Activated CD4-positive, alpha-beta T cell treated with anti-CD3 and anti-CD28 coated beads, Interleukin-2, Interleukin-4, amounts not matched to agents 100 ng/mL and 50 ng/mL, durations not matched to agents 16 hours and 8 hours (primary cell): ENCODE measurements at regions not wholly inside any gene's neighbourhood (a gene's known extent, or its start where the extent isn't known, plus 50 kb on each side); places are given as distances from the start of the nearest gene placed in this dataset.

Experiments used
- DNase-seq: peaks from one replicate; pipeline ENCODE4 v3.0.0-alpha.2; 2020; ENCODE audit warnings: low spot score

GRCh38 chr9:120212153-120212852 lies 367.7 kb downstream of the CDK5RAP2 start:
- no peak for DNase-seq

GRCh38 chr9:120210274-120210673 lies 369.7 kb downstream of the CDK5RAP2 start:
- DNase-seq, result no peak

GRCh38 chr9:120202856-120203654 lies 376.9 kb downstream of the CDK5RAP2 start:
- no peak for DNase-seq

- DNase-seq, result no peak
Measured at GRCh38 chr9:120198027-120198426, 381.9 kb downstream of the CDK5RAP2 start.

GRCh38 chr9:120197605-120198004 lies 382.4 kb downstream of the CDK5RAP2 start:
- DNase-seq, result no peak

GRCh38 chr9:120191141-120191540 lies 388.8 kb downstream of the CDK5RAP2 start:
- DNase-seq, result no peak

GRCh38 chr9:120187758-120188157 lies 392.2 kb downstream of the CDK5RAP2 start:
- no peak for DNase-seq

GRCh38 chr9:120186276-120186675 lies 393.7 kb downstream of the CDK5RAP2 start:
- DNase-seq, result no peak

- DNase-seq, result no peak
Measured at GRCh38 chr9:120184266-120184665, 395.7 kb downstream of the CDK5RAP2 start.

GRCh38 chr9:120183615-120184014 lies 396.4 kb downstream of the CDK5RAP2 start:
- DNase-seq, result no peak

- DNase-seq, result no peak
Measured at GRCh38 chr9:120182011-120182410, 398.0 kb downstream of the CDK5RAP2 start.

- no peak for DNase-seq
Measured at GRCh38 chr9:120177121-120177520, 402.8 kb downstream of the CDK5RAP2 start.

GRCh38 chr9:120175031-120175430 lies 404.9 kb downstream of the CDK5RAP2 start:
- DNase-seq, result no peak

GRCh38 chr9:120161776-120162175 lies 418.2 kb downstream of the CDK5RAP2 start:
- no peak for DNase-seq

GRCh38 chr9:120158221-120158620 lies 421.7 kb downstream of the CDK5RAP2 start:
- no peak for DNase-seq

GRCh38 chr9:120156376-120156775 lies 423.6 kb downstream of the CDK5RAP2 start:
- DNase-seq, result no peak

GRCh38 chr9:120153258-120153657 lies 426.7 kb downstream of the CDK5RAP2 start:
- no peak for DNase-seq

- no peak for DNase-seq
Measured at GRCh38 chr9:120152295-120152694, 427.7 kb downstream of the CDK5RAP2 start.

- no peak for DNase-seq
Measured at GRCh38 chr9:120151806-120152205, 428.2 kb downstream of the CDK5RAP2 start.

- DNase-seq, result no peak
Measured at GRCh38 chr9:120151149-120151548, 428.8 kb downstream of the CDK5RAP2 start.

GRCh38 chr9:120138955-120139354 lies 441.0 kb downstream of the CDK5RAP2 start:
- no peak for DNase-seq

GRCh38 chr9:120137186-120137840 lies 442.7 kb downstream of the CDK5RAP2 start:
- no peak for DNase-seq

GRCh38 chr9:120136696-120137095 lies 443.3 kb downstream of the CDK5RAP2 start:
- no peak for DNase-seq
